Adrenal gland (tissue), 5 donors: ENCODE measurements at regions not wholly inside any gene's neighbourhood (a gene's known extent, or its start where the extent isn't known, plus 50 kb on each side); places are given as distances from the start of the nearest gene placed in this dataset.
"Not testable (repeated sequence)": the region's sequence is repeated elsewhere in the genome, so short reads cannot be mapped to it uniquely, and the experiment has no call there.

Source experiments
- POLR2A ChIP-seq, 2 donors: fragments of 450-650 bp; IDR thresholded peaks; one replicate each; pipeline ENCODE4 v1.6.1; 2017; ENCODE audit warnings: antibody characterized with exemption in 2 of 2, mild to moderate bottlenecking in 2 of 2, moderate library complexity in 1 of 2
- TF ChIP-seq, protein P1 (sequence below), 6 experiments: fragments of 450-650 bp in 4 of 6; fragments of 200-600 bp in 2 of 6; sonication (generic) in 1 of 6; IDR thresholded peaks; 1 replicate in 5 of 6; 2 replicates in 1 of 6; pipeline versions ENCODE4 v1.5.1 to v1.8.0; 2016 to 2021; ENCODE audit warnings: antibody characterized with exemption in 6 of 6, mild to moderate bottlenecking in 2 of 6, moderate library complexity in 1 of 6
- donor health status: DM: no; HTN: no; CAD: no.

DNA sequence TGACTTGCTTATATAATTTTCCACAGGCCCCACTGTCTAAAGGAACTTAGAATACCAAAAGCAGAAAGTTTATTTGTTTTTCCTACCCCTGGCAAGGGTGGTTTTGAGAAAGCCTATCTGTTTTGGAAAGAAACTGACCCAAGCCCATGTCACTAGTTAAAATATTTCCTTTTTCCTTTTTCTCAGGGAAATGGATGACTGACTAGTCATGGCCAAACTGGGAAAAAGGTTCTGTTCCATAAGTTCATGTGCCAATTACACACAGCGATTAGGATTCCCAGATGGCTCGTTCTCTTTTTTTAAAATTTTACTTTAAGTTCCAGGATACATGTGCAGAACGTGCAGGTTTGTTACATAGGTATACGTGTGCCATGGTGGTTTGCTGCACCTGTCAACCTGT is 157.8 kb downstream of the IGLL1 start:
- TF ChIP-seq, protein P1, sequence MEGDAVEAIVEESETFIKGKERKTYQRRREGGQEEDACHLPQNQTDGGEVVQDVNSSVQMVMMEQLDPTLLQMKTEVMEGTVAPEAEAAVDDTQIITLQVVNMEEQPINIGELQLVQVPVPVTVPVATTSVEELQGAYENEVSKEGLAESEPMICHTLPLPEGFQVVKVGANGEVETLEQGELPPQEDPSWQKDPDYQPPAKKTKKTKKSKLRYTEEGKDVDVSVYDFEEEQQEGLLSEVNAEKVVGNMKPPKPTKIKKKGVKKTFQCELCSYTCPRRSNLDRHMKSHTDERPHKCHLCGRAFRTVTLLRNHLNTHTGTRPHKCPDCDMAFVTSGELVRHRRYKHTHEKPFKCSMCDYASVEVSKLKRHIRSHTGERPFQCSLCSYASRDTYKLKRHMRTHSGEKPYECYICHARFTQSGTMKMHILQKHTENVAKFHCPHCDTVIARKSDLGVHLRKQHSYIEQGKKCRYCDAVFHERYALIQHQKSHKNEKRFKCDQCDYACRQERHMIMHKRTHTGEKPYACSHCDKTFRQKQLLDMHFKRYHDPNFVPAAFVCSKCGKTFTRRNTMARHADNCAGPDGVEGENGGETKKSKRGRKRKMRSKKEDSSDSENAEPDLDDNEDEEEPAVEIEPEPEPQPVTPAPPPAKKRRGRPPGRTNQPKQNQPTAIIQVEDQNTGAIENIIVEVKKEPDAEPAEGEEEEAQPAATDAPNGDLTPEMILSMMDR (IDR thresholded peaks at IDR 0.05) = not testable (repeated sequence)
- not testable (repeated sequence) for TF ChIP-seq POLR2A (IDR thresholded peaks at IDR 0.05)
